Glutamatergic neuron (in vitro differentiated cells): ENCODE measurements at regions not wholly inside any gene's neighbourhood (a gene's known extent, or its start where the extent isn't known, plus 50 kb on each side); places are given as distances from the start of the nearest gene placed in this dataset.
A peak's percentile ranks its signal among the peaks of the same experiment; 100 is the strongest.

Experiments
- DNase-seq: peaks from one replicate; pipeline ENCODE4 v3.0.0; 2022
- H3K27ac Mint-ChIP-seq: one replicate; pipeline ENCODE4 v1.8.0; 2020; ENCODE audit warnings: mild to moderate bottlenecking, mixed read lengths, inconsistent platforms; ENCODE audit not compliant: unreplicated experiment
- H3K27me3 Mint-ChIP-seq: one replicate; pipeline ENCODE4 v1.8.0; 2020; ENCODE audit warnings: mild to moderate bottlenecking, moderate library complexity, mixed read lengths, inconsistent platforms; ENCODE audit not compliant: unreplicated experiment
- H3K36me3 Mint-ChIP-seq: one replicate; pipeline ENCODE4 v1.8.0; 2020; ENCODE audit warnings: mild to moderate bottlenecking, mixed read lengths, inconsistent platforms; ENCODE audit not compliant: unreplicated experiment
- H3K4me1 Mint-ChIP-seq: one replicate; pipeline ENCODE4 v1.8.0; 2020; ENCODE audit warnings: mild to moderate bottlenecking, low read depth, mixed read lengths, inconsistent platforms; ENCODE audit not compliant: unreplicated experiment
- H3K4me3 Mint-ChIP-seq: one replicate; pipeline ENCODE4 v1.8.0; 2020; ENCODE audit warnings: mild to moderate bottlenecking, mixed read lengths, inconsistent platforms; ENCODE audit not compliant: unreplicated experiment
- H3K9me3 Mint-ChIP-seq: one replicate; pipeline ENCODE4 v1.8.0; 2020; ENCODE audit warnings: mild to moderate bottlenecking, moderate library complexity, mixed read lengths, inconsistent platforms; ENCODE audit not compliant: unreplicated experiment
- TF ChIP-seq, protein P1 (sequence below): fragments of 200-600 bp; sonication (generic); IDR thresholded peaks from one replicate; pipeline ENCODE4 v1.5.0; 2021; ENCODE audit not compliant: partially characterized antibody, unreplicated experiment

DNA sequence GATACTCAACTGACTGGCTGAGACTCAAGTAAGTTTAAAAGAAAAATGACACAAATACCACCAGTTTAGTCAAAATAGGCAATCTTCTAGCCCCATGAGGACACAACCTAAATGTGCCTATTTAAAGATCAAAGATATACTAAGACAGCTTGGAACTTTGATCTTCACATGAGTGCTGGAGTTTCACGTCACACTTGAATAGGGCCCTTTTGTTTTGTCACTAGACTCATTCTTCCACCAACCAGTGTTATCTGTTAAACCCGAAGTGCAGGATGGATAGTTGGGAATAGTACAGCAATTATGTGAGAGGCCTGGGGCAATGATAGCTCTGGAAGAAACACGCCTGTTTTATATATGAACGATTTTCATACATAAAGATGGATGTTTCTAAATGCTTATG is 792.8 kb upstream of the NUDT12 start:
- Mint-ChIP-seq H3K27ac (no peak overlapping the region), H3K9me3 (no peaks in the 10 kb centered on the region), H3K36me3 (no peaks in the 10 kb centered on the region), H3K4me1 (peaks cover 8% of the 10 kb centered on the region), H3K4me3 (no peak overlapping the region), H3K27me3 (no peaks in the 10 kb centered on the region)
- DNase-seq = no peak
- TF ChIP-seq, protein P1, sequence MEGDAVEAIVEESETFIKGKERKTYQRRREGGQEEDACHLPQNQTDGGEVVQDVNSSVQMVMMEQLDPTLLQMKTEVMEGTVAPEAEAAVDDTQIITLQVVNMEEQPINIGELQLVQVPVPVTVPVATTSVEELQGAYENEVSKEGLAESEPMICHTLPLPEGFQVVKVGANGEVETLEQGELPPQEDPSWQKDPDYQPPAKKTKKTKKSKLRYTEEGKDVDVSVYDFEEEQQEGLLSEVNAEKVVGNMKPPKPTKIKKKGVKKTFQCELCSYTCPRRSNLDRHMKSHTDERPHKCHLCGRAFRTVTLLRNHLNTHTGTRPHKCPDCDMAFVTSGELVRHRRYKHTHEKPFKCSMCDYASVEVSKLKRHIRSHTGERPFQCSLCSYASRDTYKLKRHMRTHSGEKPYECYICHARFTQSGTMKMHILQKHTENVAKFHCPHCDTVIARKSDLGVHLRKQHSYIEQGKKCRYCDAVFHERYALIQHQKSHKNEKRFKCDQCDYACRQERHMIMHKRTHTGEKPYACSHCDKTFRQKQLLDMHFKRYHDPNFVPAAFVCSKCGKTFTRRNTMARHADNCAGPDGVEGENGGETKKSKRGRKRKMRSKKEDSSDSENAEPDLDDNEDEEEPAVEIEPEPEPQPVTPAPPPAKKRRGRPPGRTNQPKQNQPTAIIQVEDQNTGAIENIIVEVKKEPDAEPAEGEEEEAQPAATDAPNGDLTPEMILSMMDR = no peak

DNA sequence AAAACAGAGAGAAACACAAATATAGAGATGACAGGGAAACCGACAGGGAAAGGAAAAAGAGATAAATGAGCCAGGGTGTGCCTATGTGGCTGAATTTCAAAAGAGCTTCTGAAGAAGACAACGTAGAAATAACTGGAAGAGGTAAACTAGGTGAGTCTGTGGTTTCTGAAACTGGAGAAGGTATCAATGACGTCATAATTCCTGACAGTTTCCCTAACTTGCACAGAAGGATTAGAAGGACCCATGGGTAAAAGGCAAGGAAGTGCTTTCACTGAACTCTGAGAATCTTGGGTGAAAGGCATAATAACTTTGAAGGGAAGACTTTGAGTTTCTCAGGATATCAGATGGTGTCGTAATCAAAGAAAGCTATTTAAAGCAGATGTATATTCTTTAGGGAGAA is 790.8 kb upstream of the NUDT12 start:
- Mint-ChIP-seq H3K4me1 (peaks cover 9% of the 10 kb centered on the region), H3K27me3 (no peaks in the 10 kb centered on the region), H3K36me3 (no peaks in the 10 kb centered on the region), H3K27ac (no peak overlapping the region), H3K9me3 (no peaks in the 10 kb centered on the region), H3K4me3 (no peak overlapping the region)
- DNase-seq = no peak
- TF ChIP-seq, protein P1 = no peak

DNA sequence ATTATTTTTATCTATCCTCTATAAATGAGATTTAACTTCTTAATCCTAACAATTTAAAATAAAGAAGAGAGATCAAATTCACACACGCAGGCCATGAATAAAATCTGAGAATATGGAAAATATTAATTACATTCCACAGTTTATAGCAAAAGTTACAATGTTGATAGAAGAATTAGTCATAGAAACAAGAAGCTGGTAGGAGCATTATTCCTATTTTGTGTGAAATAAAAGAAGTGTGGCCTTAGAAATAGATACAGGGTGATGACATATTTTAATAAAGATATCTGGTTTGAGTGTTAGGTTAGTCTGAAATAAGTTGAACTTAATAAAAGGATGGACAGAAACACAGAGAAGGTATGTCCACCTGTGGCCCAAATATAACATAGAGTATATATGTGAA is 790.4 kb upstream of the NUDT12 start:
- TF ChIP-seq, protein P1 = no peak
- H3K27ac Mint-ChIP-seq = no peak overlapping the region
- no peak overlapping the region for H3K4me3 Mint-ChIP-seq
- no peak for DNase-seq
- H3K9me3 Mint-ChIP-seq = no peaks in the 10 kb centered on the region
- H3K27me3 Mint-ChIP-seq = no peaks in the 10 kb centered on the region
- no peaks in the 10 kb centered on the region for H3K36me3 Mint-ChIP-seq
- H3K4me1 Mint-ChIP-seq = peaks cover 9% of the 10 kb centered on the region

DNA sequence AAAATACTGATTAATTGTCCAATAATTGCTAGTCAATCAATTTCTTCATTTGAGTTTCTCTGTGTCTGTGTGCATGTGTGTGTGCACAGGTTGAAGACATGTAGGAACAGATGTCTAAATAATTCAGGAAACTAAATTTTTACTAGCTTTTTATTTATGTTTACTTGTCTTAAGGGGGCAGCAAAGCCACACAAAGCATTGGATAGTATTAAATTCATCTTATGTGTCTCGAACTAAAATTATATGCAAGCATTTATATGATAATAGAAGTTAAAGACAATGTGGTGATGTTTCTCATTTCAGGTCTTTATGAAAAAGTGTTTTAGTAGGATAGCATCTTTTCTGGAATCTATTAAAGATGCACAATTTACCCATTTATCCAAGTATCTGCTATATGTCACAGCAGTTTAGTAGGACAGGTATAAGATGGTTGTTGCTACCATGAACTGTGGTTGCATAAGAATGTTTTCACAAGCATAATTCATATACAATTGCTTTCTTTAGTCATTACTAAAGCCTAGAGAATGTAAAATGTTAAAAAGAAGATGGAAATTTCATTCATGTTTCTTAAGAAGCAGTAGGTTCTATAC is 784.6 kb upstream of the NUDT12 start:
- no peaks in the 10 kb centered on the region for H3K9me3 Mint-ChIP-seq
- H3K36me3 Mint-ChIP-seq = no peaks in the 10 kb centered on the region
- no peaks in the 10 kb centered on the region for H3K27me3 Mint-ChIP-seq
- no peak overlapping the region for H3K4me3 Mint-ChIP-seq
- DNase-seq = no peak
- TF ChIP-seq, protein P1 = peak; percentile 38
- no peak overlapping the region for H3K27ac Mint-ChIP-seq
- H3K4me1 Mint-ChIP-seq = peaks cover 6% of the 10 kb centered on the region

DNA sequence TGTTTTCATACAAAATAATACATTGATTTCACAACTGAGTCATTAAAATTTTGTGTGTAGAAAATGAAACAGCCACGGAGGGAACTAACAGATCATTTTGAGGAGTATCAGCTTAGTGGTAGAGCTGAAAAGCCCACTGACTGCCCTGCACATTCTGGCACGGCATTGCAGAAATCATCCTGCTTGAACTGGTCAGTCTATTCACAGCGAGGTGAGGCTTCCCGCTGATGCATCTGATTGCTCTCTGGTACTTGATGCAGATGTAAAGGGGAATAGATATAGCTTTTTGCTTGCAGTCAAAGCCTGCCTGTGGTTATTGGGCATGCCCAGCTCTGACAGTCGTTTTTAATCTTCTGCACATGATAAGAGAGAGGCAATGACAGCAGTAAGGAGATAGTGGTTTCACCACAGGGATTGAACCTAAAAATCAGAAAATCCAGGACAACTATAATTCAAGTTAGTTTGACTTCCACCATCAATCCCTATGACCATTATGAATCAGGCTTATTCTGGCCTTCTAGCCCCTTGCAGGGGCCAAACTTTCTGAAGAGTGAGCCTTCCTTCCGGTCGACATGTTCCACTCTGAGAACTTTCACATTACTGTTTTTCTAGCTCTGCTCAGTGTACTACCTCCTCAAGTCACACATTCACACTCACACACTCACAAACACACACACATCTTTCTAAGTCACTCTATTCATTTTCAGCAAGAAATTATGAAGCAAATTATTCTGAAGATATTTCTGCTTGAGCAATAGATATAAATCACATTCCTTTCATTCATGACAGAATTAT is 782.8 kb upstream of the NUDT12 start:
- DNase-seq = peak; percentile 14
- Mint-ChIP-seq H3K27ac (peak overlapping the region; percentile 50), H3K27me3 (no peaks in the 10 kb centered on the region), H3K9me3 (no peaks in the 10 kb centered on the region), H3K4me3 (no peak overlapping the region), H3K4me1 (peaks cover 6% of the 10 kb centered on the region), H3K36me3 (no peaks in the 10 kb centered on the region)
- TF ChIP-seq, protein P1 = no peak
